Transverse colon (tissue), 4 donors: ENCODE measurements at regions not wholly inside any gene's neighbourhood (a gene's known extent, or its start where the extent isn't known, plus 50 kb on each side); places are given as distances from the start of the nearest gene placed in this dataset.

Source experiments
- EP300 ChIP-seq: sonication (generic); formaldehyde crosslinking; IDR thresholded peaks from one replicate; pipeline ENCODE4 v1.6.1; 2017; ENCODE audit warnings: antibody characterized with exemption, low read depth
- POLR2A ChIP-seq: fragments of 450-650 bp; IDR thresholded peaks from one replicate; pipeline ENCODE4 v1.6.1; 2016; ENCODE audit warnings: antibody characterized with exemption, mild to moderate bottlenecking, moderate library complexity
- POLR2AphosphoS5 ChIP-seq, 3 donors: sonication (generic); formaldehyde crosslinking; IDR thresholded peaks; one replicate each; pipeline ENCODE4 v1.6.1; 2016; ENCODE audit warnings: antibody characterized with exemption in 3 of 3
- TF ChIP-seq, protein P1 (sequence below), 5 experiments: fragments of 200-600 bp in 3 of 5; fragments of 450-650 bp in 2 of 5; sonication (generic) in 3 of 5; IDR thresholded peaks; 1 replicate in 2 of 5; 2 replicates in 3 of 5; pipeline ENCODE4 v1.5.1; 2016 to 2017; ENCODE audit warnings: antibody characterized with exemption in 5 of 5, inconsistent platforms in 3 of 5, mild to moderate bottlenecking in 2 of 5, moderate library complexity in 1 of 5

DNA sequence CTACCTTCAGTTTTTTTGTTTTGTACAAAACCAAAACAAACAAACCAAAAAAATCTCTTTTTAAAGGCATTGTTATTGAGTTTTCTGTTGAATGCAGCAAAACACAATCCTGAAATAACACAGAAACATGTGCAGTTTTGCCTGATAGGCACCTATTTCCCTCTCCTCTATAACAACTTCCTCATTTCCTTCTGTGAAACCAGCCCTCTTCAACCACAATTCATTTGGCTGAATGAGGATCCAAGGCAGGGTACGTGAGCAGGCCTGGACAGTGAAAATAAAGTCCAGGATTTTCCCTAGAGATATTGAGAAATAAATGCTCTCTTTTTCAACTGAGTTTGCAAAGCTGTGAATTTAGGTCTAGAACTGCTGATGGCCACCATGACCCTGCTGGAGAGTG lies 134.8 kb upstream of the LARP1 start:
- TF ChIP-seq POLR2A (no peak), EP300 (no peak), POLR2AphosphoS5 (IDR thresholded peaks at IDR 0.05) (no peak)
- TF ChIP-seq, protein P1, sequence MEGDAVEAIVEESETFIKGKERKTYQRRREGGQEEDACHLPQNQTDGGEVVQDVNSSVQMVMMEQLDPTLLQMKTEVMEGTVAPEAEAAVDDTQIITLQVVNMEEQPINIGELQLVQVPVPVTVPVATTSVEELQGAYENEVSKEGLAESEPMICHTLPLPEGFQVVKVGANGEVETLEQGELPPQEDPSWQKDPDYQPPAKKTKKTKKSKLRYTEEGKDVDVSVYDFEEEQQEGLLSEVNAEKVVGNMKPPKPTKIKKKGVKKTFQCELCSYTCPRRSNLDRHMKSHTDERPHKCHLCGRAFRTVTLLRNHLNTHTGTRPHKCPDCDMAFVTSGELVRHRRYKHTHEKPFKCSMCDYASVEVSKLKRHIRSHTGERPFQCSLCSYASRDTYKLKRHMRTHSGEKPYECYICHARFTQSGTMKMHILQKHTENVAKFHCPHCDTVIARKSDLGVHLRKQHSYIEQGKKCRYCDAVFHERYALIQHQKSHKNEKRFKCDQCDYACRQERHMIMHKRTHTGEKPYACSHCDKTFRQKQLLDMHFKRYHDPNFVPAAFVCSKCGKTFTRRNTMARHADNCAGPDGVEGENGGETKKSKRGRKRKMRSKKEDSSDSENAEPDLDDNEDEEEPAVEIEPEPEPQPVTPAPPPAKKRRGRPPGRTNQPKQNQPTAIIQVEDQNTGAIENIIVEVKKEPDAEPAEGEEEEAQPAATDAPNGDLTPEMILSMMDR (IDR thresholded peaks at IDR 0.05): no peak
